HG03442 (cell line): ENCODE measurements at regions not wholly inside any gene's neighbourhood (a gene's known extent, or its start where the extent isn't known, plus 50 kb on each side); places are given as distances from the start of the nearest gene placed in this dataset.

Experiments used
- ATAC-seq: cut with Tn5 transposase; IDR thresholded peaks from one replicate; pipeline ENCODE4 v1.9.1; 2021; ENCODE audit warnings: mild to moderate bottlenecking, moderate library complexity; ENCODE audit not compliant: unreplicated experiment

GRCh38 chr4:123308667-123309066 is 87.9 kb upstream of the SPRY1 start:
- ATAC-seq: no peak

- ATAC-seq: no peak
Observed at GRCh38 chr4:123312116-123312515, 84.5 kb upstream of the SPRY1 start.

GRCh38 chr4:123312951-123313592 is 83.5 kb upstream of the SPRY1 start:
- ATAC-seq: no peak

GRCh38 chr4:123315617-123316016 is 81.0 kb upstream of the SPRY1 start:
- no peak for ATAC-seq

- ATAC-seq: no peak
Observed at GRCh38 chr4:123317211-123317610, 79.4 kb upstream of the SPRY1 start.

GRCh38 chr4:123319639-123320038 is 77.0 kb upstream of the SPRY1 start:
- no peak for ATAC-seq

- ATAC-seq: no peak
Observed at GRCh38 chr4:123323998-123324397, 72.6 kb upstream of the SPRY1 start.

GRCh38 chr4:123325241-123325681 is 71.3 kb upstream of the SPRY1 start:
- peak; percentile 96 for ATAC-seq

- no peak for ATAC-seq
Observed at GRCh38 chr4:123327346-123327745, 69.2 kb upstream of the SPRY1 start.

GRCh38 chr4:123327846-123328429 is 68.7 kb upstream of the SPRY1 start:
- ATAC-seq: no peak

GRCh38 chr4:123338715-123339114 is 57.9 kb upstream of the SPRY1 start:
- ATAC-seq: no peak

- no peak for ATAC-seq
Observed at GRCh38 chr4:123339507-123340380, 56.9 kb upstream of the SPRY1 start.

GRCh38 chr4:123340381-123340701 is 56.3 kb upstream of the SPRY1 start:
- ATAC-seq: peak; percentile 60

- ATAC-seq: no peak
Observed at GRCh38 chr4:123342498-123342897, 54.1 kb upstream of the SPRY1 start.

- ATAC-seq: no peak
Observed at GRCh38 chr4:123343400-123344041, 53.1 kb upstream of the SPRY1 start.

GRCh38 chr4:123345137-123345934 is 51.3 kb upstream of the SPRY1 start:
- ATAC-seq: no peak

GRCh38 chr4:123345935-123346300 is 50.7 kb upstream of the SPRY1 start:
- ATAC-seq: no peak

GRCh38 chr4:123346330-123346940 is 50.2 kb upstream of the SPRY1 start:
- ATAC-seq: no peak
